ENCODE measurements at regions not wholly inside any gene's neighbourhood (a gene's known extent, or its start where the extent isn't known, plus 50 kb on each side); places are given as distances from the start of the nearest gene placed in this dataset.

GRCh38 chr10:4333459-4333894 is 492.5 kb upstream of the AKR1E2 start:
- DNase-seq: no peak

GRCh38 chr10:4332764-4333458 is 493.1 kb upstream of the AKR1E2 start:
- DNase-seq: peak in 1 of 5 donors; percentile 35

- no peak for DNase-seq
Observed at GRCh38 chr10:4331150-4331549, 494.9 kb upstream of the AKR1E2 start.

- DNase-seq: no peak
Observed at GRCh38 chr10:4330636-4331035, 495.4 kb upstream of the AKR1E2 start.

GRCh38 chr10:4329225-4329624 is 496.8 kb upstream of the AKR1E2 start:
- DNase-seq: no peak

- DNase-seq: no peak
Observed at GRCh38 chr10:4326647-4327046, 499.4 kb upstream of the AKR1E2 start.

- no peak for DNase-seq
Observed at GRCh38 chr10:4319870-4320367, 506.1 kb upstream of the AKR1E2 start.

- DNase-seq: no peak
Observed at GRCh38 chr10:4316161-4316810, 509.7 kb upstream of the AKR1E2 start.

GRCh38 chr10:4315551-4315950 is 510.5 kb upstream of the AKR1E2 start:
- no peak for DNase-seq

GRCh38 chr10:4313051-4313450 is 513.0 kb upstream of the AKR1E2 start:
- no peak for DNase-seq

GRCh38 chr10:4312051-4312835 is 513.8 kb upstream of the AKR1E2 start:
- DNase-seq: no peak

- DNase-seq: no peak
Observed at GRCh38 chr10:4310172-4310571, 515.8 kb upstream of the AKR1E2 start.

- DNase-seq: no peak
Observed at GRCh38 chr10:4307910-4308309, 518.1 kb upstream of the AKR1E2 start.

- no peak for DNase-seq
Observed at GRCh38 chr10:4306871-4307270, 519.1 kb upstream of the AKR1E2 start.

- no peak for DNase-seq
Observed at GRCh38 chr10:4303045-4303444, 518.0 kb upstream of the KLF6 start.

GRCh38 chr10:4301291-4302045 is 516.5 kb upstream of the KLF6 start:
- DNase-seq: no peak

GRCh38 chr10:4296161-4296560 is 511.2 kb upstream of the KLF6 start:
- no peak for DNase-seq

GRCh38 chr10:4294996-4295792 is 510.2 kb upstream of the KLF6 start:
- DNase-seq: no peak

- DNase-seq: no peak
Observed at GRCh38 chr10:4294271-4294670, 509.3 kb upstream of the KLF6 start.

- DNase-seq: no peak
Observed at GRCh38 chr10:4291990-4292389, 507.0 kb upstream of the KLF6 start.

GRCh38 chr10:4285121-4285520 is 500.1 kb upstream of the KLF6 start:
- DNase-seq: peak in 1 of 5 donors; percentile 12
